OCI-LY3 (cell line): ENCODE measurements at regions not wholly inside any gene's neighbourhood (a gene's known extent, or its start where the extent isn't known, plus 50 kb on each side); places are given as distances from the start of the nearest gene placed in this dataset.

Source experiments
- H2AFZ ChIP-seq: fragments of 200-600, 300-600 bp; shearing (Covaris generic); 2 replicates; pipeline ENCODE4 v1.6.0; 2014; ENCODE audit warnings: antibody characterized with exemption, low read depth, low read length
- H3K27ac ChIP-seq: fragments of 200-600, 300-600 bp; sonication (generic); 2 replicates; pipeline ENCODE4 v1.5.1; 2014; ENCODE audit warnings: mild to moderate bottlenecking, low read length, moderate library complexity, mixed read lengths
- H3K27me3 ChIP-seq: fragments of 200-600, 300-600 bp; sonication (generic); 2 replicates; pipeline ENCODE4 v1.6.1; 2014; ENCODE audit warnings: low read depth, low read length, mixed read lengths
- H3K36me3 ChIP-seq: fragments of 200-600, 300-600 bp; sonication (generic); replicated peaks from 2 replicates; pipeline ENCODE3; 2014; ENCODE audit warnings: low read depth, low read length, mixed read lengths
- H3K4me1 ChIP-seq: fragments of 300-600, 200-600 bp; sonication (generic); 2 replicates; pipeline ENCODE4 v1.6.1; 2014; ENCODE audit warnings: low read length, mixed read lengths
- H3K4me2 ChIP-seq: fragments of 200-600, 300-600 bp; sonication (generic); 2 replicates; pipeline ENCODE4 v1.6.1; 2014; ENCODE audit warnings: low read length, mixed read lengths
- H3K4me3 ChIP-seq: fragments of 300-600, 200-600 bp; sonication (generic); 2 replicates; pipeline ENCODE4 v1.5.1; 2014; ENCODE audit warnings: antibody characterized with exemption, mild to moderate bottlenecking, low read length, moderate library complexity
- H3K79me2 ChIP-seq: fragments of 300-600, 200-600 bp; shearing (Covaris generic); 2 replicates; pipeline ENCODE4 v1.6.1; 2014; ENCODE audit warnings: mild to moderate bottlenecking, low read length, mixed read lengths
- H3K9ac ChIP-seq: fragments of 300-600, 200-600 bp; shearing (Covaris generic); 2 replicates; pipeline ENCODE4 v1.6.0; 2014; ENCODE audit warnings: mild to moderate bottlenecking, low read length, moderate library complexity
- H3K9me3 ChIP-seq: fragments of 200-600, 300-600 bp; shearing (Covaris generic); 2 replicates; pipeline ENCODE4 v1.6.1; 2014; ENCODE audit warnings: low read length, mixed read lengths; ENCODE audit not compliant: insufficient read depth
- H4K20me1 ChIP-seq: fragments of 200-600, 300-600 bp; sonication (generic); 2 replicates; pipeline ENCODE4 v1.6.1; 2016; ENCODE audit warnings: low read length, mixed read lengths; ENCODE audit not compliant: insufficient read depth
- EZH2phosphoT487 ChIP-seq: fragments of 200-600 bp; shearing (Covaris generic); IDR thresholded peaks from 2 replicates; pipeline ENCODE4 v1.6.1; 2018; ENCODE audit warnings: antibody characterized with exemption, mixed run types, low read depth
- TF ChIP-seq, protein P1 (sequence below): fragments of 200-600, 300-600 bp; sonication (generic); IDR thresholded peaks from 2 replicates; pipeline ENCODE4 v1.5.1; 2014; ENCODE audit warnings: antibody characterized with exemption, low read length, low read depth

DNA sequence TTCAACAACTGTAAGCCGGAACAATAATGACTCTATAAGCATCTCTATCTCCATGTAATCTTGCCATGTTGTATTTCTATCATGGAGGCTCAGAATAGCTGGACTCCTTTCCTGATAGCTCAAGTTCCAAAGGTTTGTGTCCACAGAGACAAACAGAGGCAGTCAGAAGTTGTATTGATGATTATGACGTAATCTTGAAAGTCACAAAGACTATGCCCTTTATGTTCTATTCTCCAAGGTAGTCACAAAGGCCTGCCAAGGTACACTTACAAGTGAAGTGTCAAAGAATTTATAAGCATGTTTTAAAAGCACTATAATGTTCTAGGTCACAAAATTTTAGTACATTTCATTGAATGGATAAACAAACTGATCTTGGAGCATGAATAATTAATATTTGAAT lies 542.2 kb downstream of the CDH11 start:
- H3K27ac ChIP-seq = no peak overlapping the region
- H3K36me3 ChIP-seq = no peaks in the 10 kb centered on the region
- TF ChIP-seq, protein P1, sequence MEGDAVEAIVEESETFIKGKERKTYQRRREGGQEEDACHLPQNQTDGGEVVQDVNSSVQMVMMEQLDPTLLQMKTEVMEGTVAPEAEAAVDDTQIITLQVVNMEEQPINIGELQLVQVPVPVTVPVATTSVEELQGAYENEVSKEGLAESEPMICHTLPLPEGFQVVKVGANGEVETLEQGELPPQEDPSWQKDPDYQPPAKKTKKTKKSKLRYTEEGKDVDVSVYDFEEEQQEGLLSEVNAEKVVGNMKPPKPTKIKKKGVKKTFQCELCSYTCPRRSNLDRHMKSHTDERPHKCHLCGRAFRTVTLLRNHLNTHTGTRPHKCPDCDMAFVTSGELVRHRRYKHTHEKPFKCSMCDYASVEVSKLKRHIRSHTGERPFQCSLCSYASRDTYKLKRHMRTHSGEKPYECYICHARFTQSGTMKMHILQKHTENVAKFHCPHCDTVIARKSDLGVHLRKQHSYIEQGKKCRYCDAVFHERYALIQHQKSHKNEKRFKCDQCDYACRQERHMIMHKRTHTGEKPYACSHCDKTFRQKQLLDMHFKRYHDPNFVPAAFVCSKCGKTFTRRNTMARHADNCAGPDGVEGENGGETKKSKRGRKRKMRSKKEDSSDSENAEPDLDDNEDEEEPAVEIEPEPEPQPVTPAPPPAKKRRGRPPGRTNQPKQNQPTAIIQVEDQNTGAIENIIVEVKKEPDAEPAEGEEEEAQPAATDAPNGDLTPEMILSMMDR = no peak
- TF ChIP-seq EZH2phosphoT487 = no peak
- no peak overlapping the region for H2AFZ ChIP-seq
- H3K4me1 ChIP-seq = no peaks in the 10 kb centered on the region
- H3K4me2 ChIP-seq = no peak overlapping the region
- no peak overlapping the region for H3K4me3 ChIP-seq
- no peaks in the 10 kb centered on the region for H4K20me1 ChIP-seq
- H3K27me3 ChIP-seq = no peaks in the 10 kb centered on the region
- no peak overlapping the region for H3K9ac ChIP-seq
- no peaks in the 10 kb centered on the region for H3K9me3 ChIP-seq
- no peaks in the 10 kb centered on the region for H3K79me2 ChIP-seq

DNA sequence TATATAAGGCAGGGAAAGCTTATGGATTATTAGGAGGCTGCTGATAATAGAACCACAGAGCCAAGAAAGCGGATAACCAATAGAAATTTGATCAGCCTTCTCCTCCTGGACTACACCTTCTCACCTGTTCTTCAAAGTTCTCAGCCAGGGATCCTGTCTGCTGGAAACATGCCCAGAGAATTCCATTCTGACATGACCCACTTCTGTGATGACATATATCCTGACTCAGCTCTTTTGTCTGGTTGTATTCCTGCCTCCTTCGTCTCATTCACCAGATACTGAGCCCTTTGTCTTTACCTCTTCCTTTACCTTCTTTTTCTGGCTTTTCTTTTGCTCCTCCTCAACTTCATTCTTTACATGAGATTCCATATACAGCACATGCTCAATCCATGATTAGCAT lies 576.1 kb downstream of the CDH11 start:
- Histone ChIP-seq H3K9ac (no peak overlapping the region), H3K4me3 (no peak overlapping the region), H3K4me2 (no peak overlapping the region), H3K36me3 (no peaks in the 10 kb centered on the region), H3K4me1 (no peaks in the 10 kb centered on the region), H4K20me1 (no peaks in the 10 kb centered on the region), H3K79me2 (no peaks in the 10 kb centered on the region), H3K27ac (no peak overlapping the region), H2AFZ (no peak overlapping the region), H3K27me3 (no peaks in the 10 kb centered on the region), H3K9me3 (no peaks in the 10 kb centered on the region)
- TF ChIP-seq, protein P1 = no peak
- no peak for TF ChIP-seq EZH2phosphoT487

DNA sequence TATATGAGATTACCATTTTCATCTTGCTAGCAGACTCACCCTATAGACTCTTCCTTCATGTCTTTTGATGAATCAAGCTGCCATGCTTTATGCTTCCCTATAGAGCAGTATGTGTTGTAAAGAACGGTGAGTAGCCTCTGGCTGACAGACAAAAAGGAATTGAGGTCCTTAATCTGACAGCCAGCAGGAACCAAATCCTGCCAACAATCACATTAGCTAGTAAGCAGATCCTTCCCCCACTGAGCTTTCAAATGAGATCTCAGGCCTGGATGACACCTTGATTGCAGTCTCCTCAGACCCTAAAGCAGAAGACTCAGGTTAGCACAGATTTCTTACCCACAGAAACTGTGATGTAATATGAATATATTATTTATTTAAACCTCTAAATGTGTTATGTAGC lies 577.0 kb downstream of the CDH11 start:
- H3K36me3 ChIP-seq = no peaks in the 10 kb centered on the region
- no peaks in the 10 kb centered on the region for H3K4me1 ChIP-seq
- H3K27me3 ChIP-seq = no peaks in the 10 kb centered on the region
- no peak overlapping the region for H3K4me2 ChIP-seq
- H2AFZ ChIP-seq = no peak overlapping the region
- no peak overlapping the region for H3K27ac ChIP-seq
- no peaks in the 10 kb centered on the region for H4K20me1 ChIP-seq
- H3K9ac ChIP-seq = no peak overlapping the region
- no peaks in the 10 kb centered on the region for H3K9me3 ChIP-seq
- no peak overlapping the region for H3K4me3 ChIP-seq
- TF ChIP-seq, protein P1 = no peak
- TF ChIP-seq EZH2phosphoT487 = no peak
- H3K79me2 ChIP-seq = no peaks in the 10 kb centered on the region

DNA sequence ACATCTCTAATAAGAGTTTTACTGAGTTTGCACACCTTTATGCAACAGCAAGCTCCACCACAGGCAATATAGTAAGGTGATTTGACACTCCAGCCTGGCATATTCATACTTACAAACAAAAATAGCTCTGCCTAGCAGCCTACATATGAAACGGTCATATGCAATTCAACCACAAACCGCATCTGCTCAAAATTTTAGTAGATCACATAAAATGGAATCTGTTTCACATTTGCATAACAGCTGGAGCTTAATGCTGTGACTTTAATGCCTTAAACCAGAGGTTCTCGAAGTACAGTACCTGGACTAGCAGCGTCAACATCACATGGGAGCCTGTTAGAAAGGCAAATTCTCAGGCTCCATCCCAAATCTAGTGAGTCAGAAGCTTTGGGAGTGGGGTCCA lies 578.4 kb downstream of the CDH11 start:
- Histone ChIP-seq H3K4me2 (no peak overlapping the region), H3K79me2 (no peaks in the 10 kb centered on the region), H4K20me1 (no peaks in the 10 kb centered on the region), H3K9ac (no peak overlapping the region), H3K36me3 (no peaks in the 10 kb centered on the region), H3K9me3 (no peaks in the 10 kb centered on the region), H3K27me3 (no peaks in the 10 kb centered on the region), H3K4me3 (no peak overlapping the region), H3K4me1 (no peaks in the 10 kb centered on the region), H3K27ac (no peak overlapping the region), H2AFZ (no peak overlapping the region)
- no peak for TF ChIP-seq EZH2phosphoT487
- TF ChIP-seq, protein P1 = no peak
